Right ventricle myocardium inferior (tissue), 1 donor: ENCODE measurements at regions not wholly inside any gene's neighbourhood (a gene's known extent, or its start where the extent isn't known, plus 50 kb on each side); places are given as distances from the start of the nearest gene placed in this dataset.

Source experiments
- ATAC-seq: fragments of 200-7000 bp; cut with Tn5 transposase; one replicate; pipeline ENCODE4 v1.9.1; 2020; ENCODE audit warnings: mild to moderate bottlenecking, moderate library complexity
- DNase-seq: peaks from one replicate; pipeline ENCODE4 v3.0.0; 2021; ENCODE audit errors: missing footprints
- intact Hi-C: fragments of 100-400 bp; cut with DNase I; formaldehyde crosslinking; loops from one replicate; pipeline ENCODE4 v1.11.0; 2022
- donor health status: DM: no; HTN: yes; CAD: no; lungs with severe emphysema.

DNA sequence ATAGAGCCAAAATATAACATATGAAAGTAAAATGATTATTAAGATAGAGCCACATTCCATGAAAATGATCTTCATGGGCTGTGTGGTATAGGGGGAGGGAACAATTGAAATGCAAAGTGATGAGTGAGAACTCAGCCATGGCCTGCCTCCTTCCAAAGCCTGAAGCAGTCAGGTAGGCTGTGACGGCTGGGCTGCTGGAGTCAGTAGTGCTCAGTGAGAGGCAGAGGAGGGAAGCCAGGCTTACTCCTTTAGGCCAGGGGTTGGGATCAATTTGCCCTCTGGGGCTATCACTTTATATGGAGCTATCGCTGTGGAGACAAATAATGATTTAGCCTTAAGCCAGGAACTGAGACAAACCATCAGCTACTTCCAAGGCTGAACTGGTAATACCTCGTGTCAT, 654.9 kb downstream of the FGF9 start:
- intact Hi-C loops: no loop called here
- ATAC-seq: no peak
- DNase-seq: no peak

DNA sequence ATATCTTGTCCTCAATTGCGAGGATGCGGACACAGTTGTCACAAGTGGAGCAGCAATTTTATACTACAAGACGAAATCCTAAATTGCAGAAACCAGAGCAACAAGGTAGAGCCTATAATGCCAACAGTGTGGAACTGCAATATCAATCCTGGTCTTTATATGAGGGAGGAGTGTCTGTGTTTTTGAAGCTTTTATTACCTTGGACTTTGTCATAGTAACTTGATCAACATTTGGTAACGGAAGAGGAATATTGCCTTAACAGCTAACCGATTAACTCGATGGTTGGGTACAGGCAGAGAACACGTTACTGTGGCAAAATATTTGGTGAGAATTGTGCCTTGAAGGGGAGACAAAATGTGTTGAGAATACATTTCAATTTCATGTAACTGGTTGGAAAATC, 661.5 kb downstream of the FGF9 start:
- DNase-seq (no peak), ATAC-seq (no peak)
- intact Hi-C loops: no loop called here

DNA sequence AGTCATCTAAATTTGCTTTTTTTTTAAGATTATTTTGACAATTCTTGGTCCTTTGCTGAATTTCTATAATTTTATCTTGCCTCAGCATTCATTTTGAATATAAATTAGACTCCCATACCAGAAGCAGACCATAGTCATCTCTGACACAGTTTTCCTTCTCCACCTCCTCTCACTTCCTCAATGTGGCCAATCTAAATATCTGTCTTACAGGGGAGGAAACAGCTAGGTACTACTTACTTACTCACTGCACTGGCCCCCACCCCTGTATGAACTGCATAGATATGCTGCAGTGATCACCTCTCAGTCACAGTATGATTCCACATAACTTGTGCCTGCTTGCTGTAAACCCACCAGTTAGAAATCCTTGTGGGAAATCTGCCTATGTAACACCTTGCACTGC, 665.6 kb downstream of the FGF9 start:
- intact Hi-C loops: no loop called here
- no peak for DNase-seq
- ATAC-seq: no peak

DNA sequence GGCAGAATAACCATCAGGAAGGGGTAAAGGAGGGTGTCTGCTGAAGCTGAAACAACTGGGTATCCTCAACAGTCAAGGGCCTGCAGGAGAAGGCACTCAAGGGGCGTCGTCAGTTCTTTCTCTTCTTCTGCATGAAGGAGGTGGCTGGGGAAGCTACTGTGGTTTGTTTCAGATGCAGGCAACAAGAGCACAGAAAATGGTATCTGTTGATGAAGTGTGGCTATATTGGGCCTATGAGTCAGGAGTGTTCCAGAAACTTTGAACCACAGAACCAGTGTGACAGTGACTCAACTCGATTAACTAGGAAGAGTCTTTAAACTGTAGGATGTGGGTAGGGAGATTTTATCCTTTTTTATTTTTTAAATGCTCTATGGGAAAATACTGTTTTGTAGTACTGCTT, 686.3 kb downstream of the FGF9 start:
- intact Hi-C loops: no loop called here
- ATAC-seq (no peak), DNase-seq (no peak)

DNA sequence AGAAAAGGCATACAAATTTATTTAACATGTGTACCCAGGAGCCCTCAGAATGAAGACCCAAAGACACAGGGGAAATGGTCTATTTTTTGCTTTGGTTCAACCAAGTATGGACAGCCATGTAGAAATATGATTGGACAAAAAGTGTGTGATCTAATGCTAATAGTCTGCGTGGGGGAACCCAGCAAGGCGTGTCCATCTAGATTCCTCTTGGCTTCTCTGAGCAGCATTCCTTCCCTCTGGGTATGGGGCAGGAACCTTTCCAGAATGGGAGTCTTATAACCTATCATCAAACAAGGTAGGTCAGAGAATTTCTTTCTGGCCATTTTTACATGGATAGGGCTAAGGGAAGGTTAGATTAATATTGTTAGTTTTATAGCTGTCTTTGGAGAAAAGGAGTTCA, 698.2 kb downstream of the FGF9 start:
- intact Hi-C loops: no loop called here
- DNase-seq (no peak), ATAC-seq (no peak)

DNA sequence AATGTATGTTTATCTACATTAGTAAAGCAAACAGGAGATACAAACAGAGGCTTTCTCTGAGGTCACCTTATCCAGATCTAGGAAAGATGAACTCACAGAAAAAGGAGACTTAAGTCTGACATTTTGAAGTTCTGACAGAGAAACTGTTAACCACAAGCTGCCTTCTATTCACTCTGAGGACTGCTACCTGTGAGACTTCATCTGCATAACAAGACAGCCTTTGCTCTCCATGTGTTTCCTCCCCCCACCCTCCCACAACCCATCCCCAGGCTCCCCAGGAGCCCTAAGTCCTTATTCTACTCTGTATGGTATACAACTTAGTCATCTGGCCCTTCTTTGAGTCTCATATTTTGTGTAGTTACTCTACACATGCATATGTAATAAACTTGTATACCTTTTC, 699.0 kb downstream of the FGF9 start:
- ATAC-seq (no peak), DNase-seq (no peak)
- intact Hi-C loops: no loop called here

DNA sequence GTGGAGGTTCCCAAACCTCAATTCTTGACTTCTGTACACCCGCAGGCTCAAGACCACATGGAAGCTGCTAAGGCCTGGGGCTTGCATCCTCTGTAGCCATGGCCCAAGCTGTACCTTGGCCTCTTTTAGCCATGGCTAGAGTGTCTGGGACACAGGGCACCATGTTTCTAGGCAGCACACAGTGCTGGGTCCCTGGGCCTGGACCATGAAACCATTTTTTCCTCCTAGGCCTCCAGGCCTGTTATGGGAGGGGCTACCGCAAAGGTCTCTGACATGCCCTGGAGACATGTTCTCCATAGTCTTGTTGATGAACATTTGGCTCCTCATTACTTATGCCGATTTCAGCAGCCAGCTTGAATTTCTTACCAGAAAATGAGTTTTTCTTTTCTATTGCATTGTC, 701.4 kb downstream of the FGF9 start:
- intact Hi-C loops: no loop called here
- ATAC-seq: no peak
- DNase-seq: no peak

DNA sequence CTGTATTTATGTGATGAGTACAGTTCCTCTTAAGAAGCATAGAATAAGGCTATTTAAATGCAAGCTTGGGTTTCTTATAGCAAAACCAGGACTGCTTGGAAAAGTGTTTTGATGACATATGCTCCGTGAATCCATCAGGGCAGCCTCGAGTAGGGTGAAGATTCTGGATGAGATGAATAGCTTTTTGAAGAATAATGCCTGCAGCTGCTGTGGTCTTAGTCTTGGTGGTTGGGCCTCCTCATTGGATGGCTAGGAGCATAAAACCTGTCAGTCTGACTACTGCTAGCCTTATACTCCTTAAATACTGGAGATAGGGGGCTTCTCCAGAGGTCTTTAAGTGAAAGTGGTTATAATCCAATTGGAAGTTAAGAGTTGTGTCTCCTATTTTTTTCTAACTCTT, 704.3 kb downstream of the FGF9 start:
- ATAC-seq: no peak
- DNase-seq: no peak
- intact Hi-C loops: no loop called here

DNA sequence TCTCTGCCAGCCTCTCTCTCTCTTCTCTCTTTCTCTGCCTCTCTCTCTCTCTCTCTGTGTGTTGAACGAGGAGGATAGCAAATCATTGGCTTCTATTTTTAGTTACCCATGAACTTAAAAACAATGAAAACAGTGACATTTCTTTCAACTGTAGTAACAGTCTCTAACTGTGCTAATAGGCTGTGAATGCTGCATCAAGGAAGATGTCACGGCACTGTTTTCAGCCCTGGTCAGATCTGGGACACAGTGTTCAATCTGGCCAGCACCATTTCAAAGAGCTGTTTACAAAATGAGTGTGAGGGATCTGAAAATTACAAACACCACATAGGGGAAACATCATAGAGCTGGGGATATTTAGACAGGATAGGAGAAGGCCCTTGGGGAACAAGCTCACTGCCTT, 717.0 kb downstream of the FGF9 start:
- intact Hi-C loops: no loop called here
- DNase-seq: no peak
- ATAC-seq: peak; percentile 20

DNA sequence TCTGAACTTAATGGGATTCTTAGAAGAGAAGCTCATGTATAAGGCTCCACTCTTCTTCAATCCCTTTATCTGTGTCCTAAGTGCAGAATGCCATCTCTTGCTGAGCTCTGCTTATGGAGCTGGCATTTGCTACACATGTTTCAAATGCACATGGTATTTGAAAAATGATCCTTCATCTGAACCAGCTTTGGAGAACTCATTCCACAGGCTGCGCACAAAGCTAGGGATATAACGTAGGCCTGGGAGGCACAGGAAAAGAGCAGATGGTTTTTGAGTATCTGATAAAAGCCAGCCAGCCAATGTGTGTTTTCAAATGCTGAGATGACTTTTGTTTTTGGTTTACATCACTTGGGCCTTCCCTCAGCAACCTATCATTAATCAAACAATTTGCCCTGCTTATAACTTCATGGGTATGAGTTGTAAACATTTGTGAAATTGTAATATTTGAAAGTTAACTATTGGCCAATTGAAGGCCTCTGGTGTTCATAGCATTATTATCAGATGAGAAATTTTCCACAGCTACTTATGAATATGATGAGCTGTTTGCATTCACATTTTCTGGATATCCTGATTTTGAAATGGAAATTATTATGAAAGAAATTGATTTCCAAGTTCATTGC, 729.0 kb downstream of the FGF9 start:
- no peak for ATAC-seq
- no peak for DNase-seq
- intact Hi-C loops: no loop called here

DNA sequence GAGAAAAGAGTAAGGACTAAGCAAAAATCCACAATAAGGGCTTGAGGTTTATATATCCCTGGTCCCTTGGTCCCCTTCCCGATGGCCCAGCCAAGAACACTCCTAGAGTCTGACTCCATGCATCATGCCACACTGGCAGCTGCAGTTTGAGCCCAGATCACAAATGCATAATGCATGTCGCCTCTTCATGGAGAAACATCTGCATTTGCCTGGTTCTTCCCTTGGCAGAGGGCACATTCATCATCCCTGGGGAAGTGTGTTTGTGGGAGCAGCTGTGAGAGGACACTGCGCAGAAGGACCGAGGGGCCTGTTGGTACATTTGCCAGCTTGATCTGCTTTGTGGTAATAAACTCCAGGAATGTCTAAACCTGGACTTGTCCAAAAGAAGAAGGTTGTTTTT, 731.8 kb downstream of the FGF9 start:
- intact Hi-C loops: no loop called here
- no peak for ATAC-seq
- DNase-seq: no peak

DNA sequence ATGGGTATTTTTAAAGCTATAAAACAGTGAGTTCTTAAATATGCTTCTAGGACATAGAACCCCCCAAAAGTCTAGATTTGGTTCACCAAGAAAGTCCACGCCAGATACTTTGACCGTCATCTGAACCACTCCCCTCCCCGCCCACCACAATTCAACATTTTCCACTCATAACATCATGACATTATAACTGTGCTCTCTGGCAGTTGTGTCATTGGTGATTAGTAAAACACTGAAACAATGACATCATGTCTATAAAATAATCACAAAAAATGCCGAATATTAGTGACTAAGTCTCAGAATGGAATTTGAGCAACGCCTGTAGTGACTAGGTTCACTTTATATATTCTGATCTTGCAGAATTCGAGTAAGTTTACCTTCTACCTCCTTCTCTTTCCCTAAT, 732.3 kb downstream of the FGF9 start:
- DNase-seq (no peak), ATAC-seq (no peak)
- intact Hi-C loops: no loop called here

DNA sequence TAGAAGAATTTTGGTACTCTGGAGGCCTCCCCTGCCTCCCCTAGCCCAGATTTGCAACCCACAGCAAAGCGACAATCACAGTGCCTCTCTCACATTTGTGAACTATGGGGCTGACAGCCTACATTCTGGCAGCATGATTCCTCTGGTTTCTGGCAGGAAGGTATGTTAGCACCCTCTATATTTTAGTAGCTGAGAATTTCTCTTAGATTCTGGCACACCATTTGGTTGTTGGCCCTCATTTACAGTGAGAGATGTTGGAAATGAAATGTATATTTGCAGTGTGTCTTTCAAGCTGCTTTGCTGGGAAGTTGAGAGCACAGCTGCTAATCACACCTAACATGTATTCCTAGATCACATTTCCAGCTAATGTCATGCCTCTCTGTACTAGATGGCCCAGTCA, 735.0 kb downstream of the FGF9 start:
- intact Hi-C loops: no loop called here
- no peak for DNase-seq
- no peak for ATAC-seq

DNA sequence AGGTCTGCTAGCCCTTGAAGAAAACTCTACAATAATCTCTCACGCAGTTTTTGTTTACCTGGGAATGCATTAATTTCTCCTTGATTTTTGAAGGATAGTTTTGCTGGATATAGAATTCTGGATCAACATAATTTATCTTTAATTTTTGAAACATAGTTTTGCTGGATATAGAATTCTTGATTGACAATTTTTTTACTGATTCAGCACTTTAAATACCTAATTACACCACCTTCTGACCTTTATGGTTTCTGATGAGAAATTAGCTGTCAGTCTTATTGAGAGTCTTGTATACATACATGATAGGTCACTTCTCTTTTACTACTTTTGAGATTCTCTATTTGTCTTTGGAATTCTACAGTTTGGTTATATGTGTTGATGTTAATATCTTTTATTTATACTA, 741.6 kb downstream of the FGF9 start:
- DNase-seq: no peak
- intact Hi-C loops: no loop called here
- no peak for ATAC-seq

DNA sequence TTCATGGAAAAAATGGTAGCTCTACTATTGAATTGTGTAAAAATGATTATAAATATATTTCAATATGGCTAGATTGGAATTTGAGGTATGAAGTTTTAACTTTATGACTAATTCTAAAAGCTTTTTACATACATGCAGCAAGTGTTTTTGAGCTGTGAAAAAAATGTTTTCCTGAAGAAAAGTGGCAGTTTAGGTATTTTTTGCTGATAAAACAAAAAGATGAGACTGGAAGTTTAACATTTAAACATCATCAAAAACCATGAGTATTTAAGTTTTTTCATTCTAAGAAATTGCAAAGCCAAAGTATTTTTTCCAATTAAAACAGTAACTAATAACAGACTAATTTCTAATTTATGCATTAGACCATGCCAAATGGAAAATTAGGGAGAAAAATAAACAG, 751.1 kb downstream of the FGF9 start:
- intact Hi-C loops: no loop called here
- no peak for ATAC-seq
- no peak for DNase-seq

DNA sequence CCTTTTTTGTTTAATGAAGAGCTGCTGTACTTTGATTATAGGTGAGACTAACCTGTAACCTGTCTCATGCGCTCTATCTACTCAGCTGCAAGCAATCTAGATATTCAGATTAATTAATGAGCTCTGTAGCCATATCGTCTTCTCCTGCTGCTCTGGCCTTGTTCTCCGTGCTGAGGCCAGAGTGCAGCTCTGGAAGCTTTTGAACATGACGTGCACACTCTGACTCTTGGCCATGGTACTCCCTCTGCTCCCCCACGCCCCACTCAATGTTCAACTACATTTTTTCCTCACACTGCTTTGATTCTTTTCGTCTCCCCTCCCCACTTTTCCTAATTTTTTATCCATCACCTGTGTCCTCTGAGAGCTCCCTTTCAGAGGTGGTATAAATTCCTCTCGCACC, 751.8 kb downstream of the FGF9 start:
- intact Hi-C loops: no loop called here
- ATAC-seq: peak; percentile 69
- DNase-seq: no peak

DNA sequence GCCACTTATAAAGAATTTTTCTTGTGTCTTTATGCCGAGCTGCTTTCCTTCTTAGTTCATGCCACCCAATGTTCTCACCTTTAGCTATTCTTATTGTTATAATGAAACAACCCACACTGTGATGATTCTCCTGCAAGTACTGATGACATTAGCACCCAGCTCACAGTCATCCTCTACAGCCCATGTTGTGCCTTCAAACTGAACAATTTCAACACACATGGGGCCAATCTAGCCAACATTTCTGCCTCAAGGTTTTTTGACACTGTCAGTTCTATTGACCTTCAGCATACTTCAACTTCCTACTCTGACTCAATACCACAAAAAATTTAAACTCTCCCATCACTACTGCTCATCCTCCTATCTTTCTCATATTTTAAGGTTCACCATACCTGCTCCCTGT, 752.4 kb downstream of the FGF9 start:
- ATAC-seq: no peak
- no peak for DNase-seq
- intact Hi-C loops: no loop called here

DNA sequence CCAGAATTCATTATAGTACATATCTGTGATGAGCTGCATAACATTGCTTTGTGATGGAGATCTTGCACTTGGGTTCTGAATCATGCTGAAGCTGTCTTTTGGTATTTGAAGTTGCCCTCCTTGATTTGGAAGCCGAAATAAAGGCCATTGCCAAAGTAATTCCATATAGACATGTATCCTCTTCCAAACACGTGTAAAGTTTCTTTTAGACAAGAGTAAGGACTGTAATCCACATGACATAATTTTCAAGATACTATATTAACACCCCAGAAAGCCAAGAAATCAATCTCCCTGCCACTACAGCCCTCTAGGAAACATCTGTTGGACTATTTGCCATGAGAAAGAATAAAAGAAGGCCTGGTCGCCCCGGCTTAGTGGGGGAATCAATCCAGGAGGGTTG, 754.2 kb downstream of the FGF9 start:
- DNase-seq (no peak), ATAC-seq (no peak)
- intact Hi-C loops: no loop called here

DNA sequence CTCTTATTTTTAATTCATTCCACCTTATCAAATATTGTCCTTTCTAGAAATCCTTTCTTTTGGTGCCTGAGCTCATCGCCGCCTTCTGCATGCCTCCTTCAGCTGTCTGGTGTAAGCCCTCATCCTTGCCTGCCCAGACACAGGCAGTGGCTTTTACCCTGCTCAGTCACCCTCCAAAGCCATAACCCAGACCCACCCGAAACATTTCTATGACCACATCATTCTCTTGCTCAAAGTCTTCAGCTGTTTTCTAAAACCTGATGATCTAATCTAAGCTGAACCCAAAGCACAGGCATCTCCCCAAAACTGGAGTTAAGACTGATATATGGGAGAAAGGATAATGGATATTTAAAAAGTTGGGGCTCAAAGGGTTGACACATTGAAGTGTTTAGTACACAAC, 753.7 kb upstream of the SGCG start:
- ATAC-seq (no peak), DNase-seq (no peak)
- intact Hi-C loops: no loop called here

DNA sequence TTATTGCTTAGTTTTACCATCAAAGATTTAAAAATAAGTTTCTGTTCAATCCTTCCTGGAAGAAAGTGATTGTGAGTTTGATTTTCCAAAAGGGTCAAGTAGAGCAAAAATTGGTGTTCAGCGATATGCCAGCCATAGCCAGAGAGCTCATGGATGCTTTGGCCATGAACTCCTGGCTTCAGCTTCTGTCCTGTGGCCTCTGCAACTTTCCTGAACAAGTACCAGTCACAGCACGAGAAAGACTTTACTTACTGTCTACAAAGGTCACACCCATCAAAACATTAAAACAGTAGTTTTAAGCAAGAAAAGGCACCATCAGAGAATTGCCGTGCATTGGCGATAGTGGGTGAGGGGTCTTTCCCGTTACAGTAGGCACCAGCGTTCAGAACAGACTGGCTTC, 753.0 kb upstream of the SGCG start:
- DNase-seq (no peak), ATAC-seq (peak; percentile 61)
- intact Hi-C loops: no loop called here

DNA sequence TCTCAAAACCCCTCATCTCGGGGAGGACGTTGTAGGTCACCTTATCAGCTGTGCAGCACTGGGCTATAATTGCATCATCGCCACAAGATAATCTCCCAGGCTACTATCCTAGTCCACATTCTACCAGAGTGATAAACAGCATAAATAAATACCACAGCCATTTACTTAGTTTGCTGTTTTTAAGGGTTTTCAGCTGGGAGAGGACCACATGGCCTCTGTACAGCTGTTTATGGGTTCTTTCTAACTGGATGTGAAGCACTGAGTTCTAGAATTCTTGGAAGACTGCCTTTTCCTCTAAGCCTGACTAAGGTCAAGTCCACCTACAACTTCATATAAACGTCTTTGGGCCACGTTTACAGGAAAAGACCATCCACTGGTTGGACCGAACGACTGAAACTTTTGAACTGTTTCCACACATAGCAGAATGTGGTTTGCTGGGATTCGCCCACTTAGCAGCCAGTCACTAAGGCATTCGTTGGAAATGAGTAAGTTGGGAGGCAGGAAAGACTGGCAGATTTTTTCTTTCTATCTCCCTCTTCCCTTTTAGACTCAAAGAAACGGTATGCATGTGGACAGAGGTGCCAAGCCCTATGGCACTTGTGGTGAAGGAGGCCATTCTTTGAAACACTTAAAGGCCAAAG, 752.5 kb upstream of the SGCG start:
- DNase-seq (no peak), ATAC-seq (peak; percentile 97)
- intact Hi-C loops: no loop called here
